ENCODE measurements at regions not wholly inside any gene's neighbourhood (a gene's known extent, or its start where the extent isn't known, plus 50 kb on each side); places are given as distances from the start of the nearest gene placed in this dataset.

DNA sequence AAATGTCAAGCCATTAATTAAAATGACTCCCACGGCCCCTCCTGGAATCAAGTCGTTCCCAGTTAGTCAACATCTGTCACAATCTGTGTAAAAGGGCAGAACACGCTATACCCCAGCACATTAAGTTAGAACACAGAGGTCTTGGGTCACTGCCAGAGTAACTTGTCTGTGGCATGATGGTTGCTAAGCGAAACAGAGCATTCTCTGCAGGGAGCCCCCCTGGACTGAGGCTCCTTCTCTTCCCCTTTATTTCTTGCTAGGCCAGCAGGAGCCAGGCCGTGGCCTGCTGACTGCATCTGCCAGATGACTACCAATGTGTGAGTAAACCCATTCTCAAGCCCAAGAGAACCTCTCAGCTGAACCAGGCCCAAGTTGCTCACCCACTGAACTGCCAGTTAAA lies 51.9 kb upstream of the ZBED3 start:
- TF ChIP-seq, protein P1, sequence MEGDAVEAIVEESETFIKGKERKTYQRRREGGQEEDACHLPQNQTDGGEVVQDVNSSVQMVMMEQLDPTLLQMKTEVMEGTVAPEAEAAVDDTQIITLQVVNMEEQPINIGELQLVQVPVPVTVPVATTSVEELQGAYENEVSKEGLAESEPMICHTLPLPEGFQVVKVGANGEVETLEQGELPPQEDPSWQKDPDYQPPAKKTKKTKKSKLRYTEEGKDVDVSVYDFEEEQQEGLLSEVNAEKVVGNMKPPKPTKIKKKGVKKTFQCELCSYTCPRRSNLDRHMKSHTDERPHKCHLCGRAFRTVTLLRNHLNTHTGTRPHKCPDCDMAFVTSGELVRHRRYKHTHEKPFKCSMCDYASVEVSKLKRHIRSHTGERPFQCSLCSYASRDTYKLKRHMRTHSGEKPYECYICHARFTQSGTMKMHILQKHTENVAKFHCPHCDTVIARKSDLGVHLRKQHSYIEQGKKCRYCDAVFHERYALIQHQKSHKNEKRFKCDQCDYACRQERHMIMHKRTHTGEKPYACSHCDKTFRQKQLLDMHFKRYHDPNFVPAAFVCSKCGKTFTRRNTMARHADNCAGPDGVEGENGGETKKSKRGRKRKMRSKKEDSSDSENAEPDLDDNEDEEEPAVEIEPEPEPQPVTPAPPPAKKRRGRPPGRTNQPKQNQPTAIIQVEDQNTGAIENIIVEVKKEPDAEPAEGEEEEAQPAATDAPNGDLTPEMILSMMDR (IDR thresholded peaks at IDR 0.05): no peak
- no peak for TF ChIP-seq POLR2A (IDR thresholded peaks at IDR 0.05)
- TF ChIP-seq POLR2AphosphoS5 (IDR thresholded peaks at IDR 0.05): no peak

Measured in sigmoid colon (tissue), 4 donors.